Endothelial cell (in vitro differentiated cells): ENCODE measurements at regions not wholly inside any gene's neighbourhood (a gene's known extent, or its start where the extent isn't known, plus 50 kb on each side); places are given as distances from the start of the nearest gene placed in this dataset.

Experiments used
- DNase-seq: peaks from one replicate; pipeline ENCODE4 v3.0.0; 2021; ENCODE audit warnings: low spot score
- H3K27ac Mint-ChIP-seq: one replicate; pipeline ENCODE4 v1.8.0; 2021; ENCODE audit warnings: mixed read lengths, inconsistent platforms; ENCODE audit not compliant: unreplicated experiment
- H3K27me3 Mint-ChIP-seq: one replicate; pipeline ENCODE4 v1.8.0; 2021; ENCODE audit warnings: mild to moderate bottlenecking, moderate library complexity, mixed read lengths, inconsistent platforms; ENCODE audit not compliant: unreplicated experiment
- H3K36me3 Mint-ChIP-seq: one replicate; pipeline ENCODE4 v1.8.0; 2021; ENCODE audit warnings: mild to moderate bottlenecking, low read depth, mixed read lengths, inconsistent platforms; ENCODE audit not compliant: unreplicated experiment
- H3K4me1 Mint-ChIP-seq: one replicate; pipeline ENCODE4 v1.8.0; 2021; ENCODE audit warnings: mild to moderate bottlenecking, mixed read lengths, inconsistent platforms; ENCODE audit not compliant: unreplicated experiment
- H3K4me3 Mint-ChIP-seq: one replicate; pipeline ENCODE4 v1.8.0; 2021; ENCODE audit warnings: mild to moderate bottlenecking, mixed read lengths, inconsistent platforms; ENCODE audit not compliant: unreplicated experiment
- H3K9me3 Mint-ChIP-seq: one replicate; pipeline ENCODE4 v1.8.0; 2021; ENCODE audit warnings: mixed read lengths, inconsistent platforms; ENCODE audit not compliant: unreplicated experiment
- TF ChIP-seq, protein P1 (sequence below): fragments of 200-600 bp; sonication (generic); IDR thresholded peaks from one replicate; pipeline ENCODE4 v1.5.0; 2021; ENCODE audit warnings: antibody characterized with exemption; ENCODE audit not compliant: unreplicated experiment

DNA sequence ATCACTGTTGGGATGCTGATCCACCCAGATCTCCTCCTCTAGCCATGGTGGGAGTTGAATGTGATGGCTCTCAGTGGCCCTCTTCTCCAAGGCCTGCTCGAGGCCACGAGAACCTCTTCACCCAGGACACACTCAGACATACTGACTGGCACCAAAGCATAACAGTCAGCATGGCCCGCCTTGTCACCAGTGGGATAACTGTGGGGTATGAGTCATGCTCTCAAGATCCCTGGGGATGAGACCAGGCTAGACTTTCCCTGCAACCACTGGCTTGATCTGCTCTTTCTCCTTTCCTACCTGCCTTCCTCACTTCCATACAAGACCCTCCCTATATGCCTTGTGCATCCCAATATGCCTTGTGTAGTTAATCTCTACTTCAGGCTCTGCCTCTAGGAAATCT is 66.8 kb downstream of the RIN2 start:
- peaks cover 3% of the 10 kb centered on the region for H3K27me3 Mint-ChIP-seq
- H3K4me1 Mint-ChIP-seq, result peaks cover 29% of the 10 kb centered on the region
- H3K9me3 Mint-ChIP-seq, result no peaks in the 10 kb centered on the region
- TF ChIP-seq, protein P1, sequence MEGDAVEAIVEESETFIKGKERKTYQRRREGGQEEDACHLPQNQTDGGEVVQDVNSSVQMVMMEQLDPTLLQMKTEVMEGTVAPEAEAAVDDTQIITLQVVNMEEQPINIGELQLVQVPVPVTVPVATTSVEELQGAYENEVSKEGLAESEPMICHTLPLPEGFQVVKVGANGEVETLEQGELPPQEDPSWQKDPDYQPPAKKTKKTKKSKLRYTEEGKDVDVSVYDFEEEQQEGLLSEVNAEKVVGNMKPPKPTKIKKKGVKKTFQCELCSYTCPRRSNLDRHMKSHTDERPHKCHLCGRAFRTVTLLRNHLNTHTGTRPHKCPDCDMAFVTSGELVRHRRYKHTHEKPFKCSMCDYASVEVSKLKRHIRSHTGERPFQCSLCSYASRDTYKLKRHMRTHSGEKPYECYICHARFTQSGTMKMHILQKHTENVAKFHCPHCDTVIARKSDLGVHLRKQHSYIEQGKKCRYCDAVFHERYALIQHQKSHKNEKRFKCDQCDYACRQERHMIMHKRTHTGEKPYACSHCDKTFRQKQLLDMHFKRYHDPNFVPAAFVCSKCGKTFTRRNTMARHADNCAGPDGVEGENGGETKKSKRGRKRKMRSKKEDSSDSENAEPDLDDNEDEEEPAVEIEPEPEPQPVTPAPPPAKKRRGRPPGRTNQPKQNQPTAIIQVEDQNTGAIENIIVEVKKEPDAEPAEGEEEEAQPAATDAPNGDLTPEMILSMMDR, result no peak
- H3K36me3 Mint-ChIP-seq, result peaks cover 25% of the 10 kb centered on the region
- no peak overlapping the region for H3K4me3 Mint-ChIP-seq
- no peak overlapping the region for H3K27ac Mint-ChIP-seq
- no peak for DNase-seq

DNA sequence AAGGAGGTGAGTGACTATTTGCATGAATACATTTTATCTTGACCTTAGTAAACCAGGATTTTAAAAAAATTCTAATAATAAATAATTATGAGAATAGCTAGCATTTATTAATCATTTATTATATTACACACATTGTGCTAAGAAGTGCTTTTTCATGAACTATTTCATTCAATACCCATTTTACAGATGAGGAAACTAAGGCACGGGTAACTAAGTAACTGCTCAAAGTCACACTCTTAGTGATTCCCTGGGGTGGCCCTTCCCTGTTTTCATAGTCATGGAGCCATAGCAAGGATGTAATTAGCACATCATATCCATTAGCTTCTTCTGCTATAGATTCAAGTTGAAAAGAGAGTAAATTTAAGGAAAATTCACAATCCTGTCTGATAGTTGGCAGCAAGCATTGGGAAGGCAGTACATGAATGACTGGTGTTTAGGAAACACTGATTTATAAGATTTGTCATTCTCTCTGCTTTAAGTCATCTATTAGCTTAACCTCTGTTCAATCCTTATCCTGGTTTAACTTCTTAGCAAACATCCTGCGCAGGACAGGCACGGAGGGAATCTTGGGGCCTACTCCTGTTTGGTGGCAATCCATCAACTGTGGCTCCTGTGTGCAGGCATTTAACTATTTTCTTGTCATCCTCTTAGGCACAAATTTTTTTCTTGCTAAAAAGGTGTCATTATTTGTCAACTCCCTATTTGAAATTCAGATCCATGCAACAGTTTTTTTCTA is 68.3 kb downstream of the RIN2 start:
- DNase-seq, result no peak

GRCh38 chr20:19827818-19828217 is 69.8 kb downstream of the RIN2 start:
- Mint-ChIP-seq H3K36me3 (peaks cover 34% of the 10 kb centered on the region), H3K9me3 (no peaks in the 10 kb centered on the region), H3K4me1 (peaks cover 16% of the 10 kb centered on the region), H3K4me3 (no peak overlapping the region), H3K27me3 (peaks cover 3% of the 10 kb centered on the region), H3K27ac (no peak overlapping the region)
- DNase-seq, result no peak
- TF ChIP-seq, protein P1, result no peak

More for the DNA sequence above, 68.3 kb downstream of the RIN2 start:
- H3K9me3 Mint-ChIP-seq, result no peaks in the 10 kb centered on the region
- TF ChIP-seq, protein P1, result no peak
- H3K27ac Mint-ChIP-seq, result no peak overlapping the region
- H3K27me3 Mint-ChIP-seq, result peaks cover 3% of the 10 kb centered on the region
- H3K4me3 Mint-ChIP-seq, result no peak overlapping the region
- peaks cover 27% of the 10 kb centered on the region for H3K4me1 Mint-ChIP-seq
- H3K36me3 Mint-ChIP-seq, result peaks cover 30% of the 10 kb centered on the region

DNA sequence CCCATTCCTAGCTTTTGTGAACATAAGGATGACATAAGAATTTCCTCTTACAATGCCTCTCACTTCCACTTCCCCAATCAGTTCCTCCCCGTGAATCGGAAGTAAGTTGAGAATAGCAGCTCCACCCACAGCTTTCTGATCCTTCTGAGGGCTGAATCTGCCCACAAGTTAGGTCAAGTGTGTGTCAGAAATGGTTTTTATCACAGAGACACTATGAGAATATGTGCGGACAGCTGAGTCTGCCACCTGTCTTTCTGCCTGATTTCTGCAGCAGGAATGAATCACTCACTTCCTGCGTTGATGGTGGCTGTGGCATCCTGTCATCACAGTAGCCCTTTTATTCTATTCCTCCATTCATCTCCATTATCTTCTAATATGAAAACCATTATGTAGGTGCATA is 70.2 kb downstream of the RIN2 start:
- DNase-seq, result no peak
- Mint-ChIP-seq H3K27me3 (peaks cover 3% of the 10 kb centered on the region), H3K4me3 (no peak overlapping the region), H3K9me3 (no peaks in the 10 kb centered on the region), H3K4me1 (peaks cover 16% of the 10 kb centered on the region), H3K27ac (no peak overlapping the region), H3K36me3 (peaks cover 37% of the 10 kb centered on the region)
- TF ChIP-seq, protein P1, result no peak

GRCh38 chr20:19830211-19830785 is 72.2 kb downstream of the RIN2 start:
- peaks cover 13% of the 10 kb centered on the region for H3K4me1 Mint-ChIP-seq
- no peak overlapping the region for H3K4me3 Mint-ChIP-seq
- no peak for DNase-seq
- H3K27ac Mint-ChIP-seq, result no peak overlapping the region
- peaks cover 22% of the 10 kb centered on the region for H3K36me3 Mint-ChIP-seq
- peaks cover 1% of the 10 kb centered on the region for H3K27me3 Mint-ChIP-seq
- H3K9me3 Mint-ChIP-seq, result no peaks in the 10 kb centered on the region
- TF ChIP-seq, protein P1, result no peak
